ENCODE measurements at regions not wholly inside any gene's neighbourhood (a gene's known extent, or its start where the extent isn't known, plus 50 kb on each side); places are given as distances from the start of the nearest gene placed in this dataset.

GRCh38 chr20:57794600-57795341 is 85.0 kb upstream of the PMEPA1 start:
- DNase-seq = no peak

- DNase-seq = no peak
Measured at GRCh38 chr20:57794036-57794435, 84.2 kb upstream of the PMEPA1 start.

DNA sequence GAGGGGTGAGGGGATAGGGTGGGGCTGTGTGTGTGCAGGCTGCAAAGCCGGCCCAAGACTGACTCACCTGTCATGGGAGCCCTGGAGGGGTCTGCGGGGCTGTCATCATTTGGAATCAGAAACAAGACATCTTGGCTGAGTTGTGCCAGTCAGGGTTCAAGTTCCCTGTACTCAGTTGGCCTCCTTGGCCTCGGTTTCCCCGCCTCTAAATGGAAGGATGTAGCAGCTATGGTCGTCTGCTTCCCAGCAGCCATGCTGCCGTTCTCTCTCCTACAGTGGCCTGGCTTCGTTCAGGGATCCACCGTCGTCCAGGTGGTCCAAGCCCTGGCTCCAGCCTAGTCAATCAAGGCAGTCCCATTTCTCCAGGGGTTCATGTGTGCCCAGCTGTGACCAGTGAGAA is 83.6 kb upstream of the PMEPA1 start:
- no peak for DNase-seq

DNA sequence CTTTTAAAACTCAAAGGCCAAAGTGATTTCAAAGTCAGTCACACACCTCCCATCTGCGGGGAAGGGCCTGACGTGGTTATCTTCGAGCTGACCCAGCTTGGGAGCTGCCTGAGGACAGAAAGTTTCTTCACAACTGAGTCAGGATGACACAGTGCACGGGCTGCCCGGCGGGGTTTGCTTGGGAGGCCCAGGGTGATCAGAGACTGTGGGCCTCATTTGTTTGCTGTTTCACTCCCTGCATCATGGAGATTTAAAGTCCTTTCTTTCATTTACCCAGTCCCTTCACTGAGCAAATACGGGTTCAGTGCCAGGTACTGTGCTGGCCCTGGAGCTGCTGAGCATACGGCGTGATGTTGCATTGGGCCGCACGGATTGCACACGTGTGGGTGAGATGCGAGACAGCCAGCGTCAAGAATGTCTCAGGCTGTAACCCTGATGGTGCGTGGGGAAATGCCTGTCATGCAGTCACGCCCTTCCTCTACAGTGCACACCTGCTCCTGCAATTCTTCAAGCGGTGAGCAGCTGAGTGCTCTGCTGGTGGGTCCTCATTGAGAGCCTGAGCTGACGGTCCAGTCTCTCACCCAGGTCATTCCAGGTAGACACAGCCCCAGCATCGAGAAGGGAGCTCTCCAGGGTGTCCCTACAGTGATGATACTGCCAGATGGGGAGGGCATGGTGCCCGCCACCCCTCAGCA is 82.7 kb upstream of the PMEPA1 start:
- no peak for DNase-seq

GRCh38 chr20:57791966-57792365 is 82.2 kb upstream of the PMEPA1 start:
- DNase-seq = no peak

DNA sequence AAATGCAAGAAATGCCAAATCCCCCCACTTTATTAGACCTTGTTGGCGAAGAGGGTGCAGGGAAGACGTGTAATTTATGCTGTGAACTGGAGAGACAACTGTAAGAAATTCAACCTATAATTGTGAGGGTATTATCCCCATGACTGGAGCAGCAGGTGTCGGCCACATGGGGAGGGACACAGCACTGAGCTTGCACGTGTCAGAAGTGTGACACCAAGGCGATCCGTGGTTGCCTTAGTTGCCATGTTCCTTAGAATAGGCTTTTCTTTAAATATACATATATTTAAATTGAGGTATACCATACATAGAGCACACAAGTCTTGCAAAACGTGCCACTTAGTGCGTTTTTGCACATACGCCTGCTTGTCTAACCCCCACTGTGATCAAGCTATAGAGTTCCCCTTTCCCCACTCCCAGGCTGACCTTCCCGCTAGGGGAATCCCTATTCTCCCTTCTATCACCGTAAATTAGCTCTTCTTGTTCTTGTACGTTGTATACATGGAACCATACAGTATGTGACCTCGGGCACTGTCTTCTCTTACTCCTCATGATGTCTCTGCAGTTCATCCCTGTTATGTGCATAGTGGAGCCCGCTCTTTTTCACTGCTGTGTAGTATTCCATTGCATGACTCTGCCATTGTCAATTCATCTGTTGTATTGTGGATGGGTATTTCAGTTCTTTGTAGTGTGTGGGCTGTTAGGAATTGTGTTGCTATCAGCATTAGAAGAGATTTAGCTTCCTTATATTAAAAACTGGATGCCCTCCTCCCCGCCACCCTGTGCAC is 81.6 kb upstream of the PMEPA1 start:
- no peak for DNase-seq

DNA sequence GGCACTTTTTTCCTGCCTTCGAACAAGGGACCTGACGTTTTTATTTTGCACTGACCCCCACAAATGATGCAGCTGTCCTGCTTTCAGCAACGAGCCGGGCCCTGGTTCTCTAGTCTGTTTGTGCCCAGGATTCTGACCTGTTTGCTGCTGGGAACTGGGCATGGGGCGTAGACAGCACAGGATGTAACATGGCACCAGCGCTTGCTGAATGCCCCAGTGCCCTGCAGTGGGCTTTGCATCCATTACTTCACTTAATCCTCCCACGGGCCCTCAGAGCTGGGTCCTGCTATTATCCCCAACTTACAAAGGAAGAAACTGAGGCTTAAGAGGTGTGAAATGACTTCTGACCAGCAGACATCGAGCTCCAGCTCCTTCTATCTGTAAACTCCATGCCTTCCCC is 80.4 kb upstream of the PMEPA1 start:
- DNase-seq = no peak

DNA sequence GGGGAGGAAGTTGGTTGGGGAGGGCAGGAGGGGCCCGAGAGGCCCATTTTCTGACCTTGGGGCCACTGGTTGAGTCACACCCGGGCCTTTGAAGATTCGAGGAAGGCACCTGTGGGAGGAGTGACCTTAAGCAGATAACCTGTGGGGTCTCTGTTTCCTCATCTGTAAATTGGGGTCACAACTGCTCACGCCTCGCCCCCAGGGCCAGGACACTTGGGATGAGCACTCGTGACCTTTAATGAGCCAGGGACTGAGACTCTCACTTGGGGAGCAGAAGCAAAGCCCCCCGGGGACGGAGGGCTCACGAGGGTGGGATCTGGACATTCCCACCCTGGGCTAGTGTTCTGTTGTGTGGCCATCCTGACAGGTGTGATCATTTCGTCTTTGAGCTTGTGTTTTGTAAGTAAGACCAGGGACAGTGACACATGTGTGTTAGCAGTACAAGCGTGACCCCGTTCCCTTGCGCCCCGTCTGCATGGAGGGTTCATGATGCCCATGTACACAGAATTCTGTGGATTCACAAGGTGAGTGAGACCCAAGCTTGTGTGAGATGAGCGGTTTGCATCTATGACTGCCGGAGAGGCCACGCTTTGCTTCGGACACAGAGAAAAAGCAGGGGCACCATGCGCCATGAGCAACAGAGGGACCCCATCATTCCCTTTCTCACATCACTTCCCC is 79.3 kb upstream of the PMEPA1 start:
- DNase-seq = no peak

- DNase-seq = no peak
Measured at GRCh38 chr20:57787990-57788781, 78.4 kb upstream of the PMEPA1 start.

GRCh38 chr20:57787151-57787989 is 77.6 kb upstream of the PMEPA1 start:
- DNase-seq = no peak

- no peak for DNase-seq
Measured at GRCh38 chr20:57786304-57786932, 76.6 kb upstream of the PMEPA1 start.

DNA sequence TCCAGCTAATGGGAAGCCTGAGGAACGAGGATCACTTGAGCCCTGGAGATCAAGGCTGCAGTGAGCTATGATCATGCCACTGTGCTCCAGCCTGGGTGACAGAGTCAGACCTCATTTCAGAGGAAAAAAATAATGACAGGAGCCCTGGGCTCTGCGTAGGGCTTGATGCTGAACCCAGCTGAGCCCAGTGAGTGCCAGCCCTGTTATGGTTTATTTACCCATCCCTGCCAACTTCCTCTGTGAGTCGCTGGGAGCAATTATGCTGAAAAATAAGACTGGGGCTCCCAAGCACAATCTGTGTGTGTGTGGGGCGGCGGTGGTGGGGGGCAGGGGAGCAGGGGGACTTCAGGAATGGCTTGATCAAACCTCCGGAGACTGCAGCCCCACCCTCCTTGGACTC is 75.9 kb upstream of the PMEPA1 start:
- DNase-seq = no peak

- DNase-seq = no peak
Measured at GRCh38 chr20:57785061-57785460, 75.2 kb upstream of the PMEPA1 start.

DNA sequence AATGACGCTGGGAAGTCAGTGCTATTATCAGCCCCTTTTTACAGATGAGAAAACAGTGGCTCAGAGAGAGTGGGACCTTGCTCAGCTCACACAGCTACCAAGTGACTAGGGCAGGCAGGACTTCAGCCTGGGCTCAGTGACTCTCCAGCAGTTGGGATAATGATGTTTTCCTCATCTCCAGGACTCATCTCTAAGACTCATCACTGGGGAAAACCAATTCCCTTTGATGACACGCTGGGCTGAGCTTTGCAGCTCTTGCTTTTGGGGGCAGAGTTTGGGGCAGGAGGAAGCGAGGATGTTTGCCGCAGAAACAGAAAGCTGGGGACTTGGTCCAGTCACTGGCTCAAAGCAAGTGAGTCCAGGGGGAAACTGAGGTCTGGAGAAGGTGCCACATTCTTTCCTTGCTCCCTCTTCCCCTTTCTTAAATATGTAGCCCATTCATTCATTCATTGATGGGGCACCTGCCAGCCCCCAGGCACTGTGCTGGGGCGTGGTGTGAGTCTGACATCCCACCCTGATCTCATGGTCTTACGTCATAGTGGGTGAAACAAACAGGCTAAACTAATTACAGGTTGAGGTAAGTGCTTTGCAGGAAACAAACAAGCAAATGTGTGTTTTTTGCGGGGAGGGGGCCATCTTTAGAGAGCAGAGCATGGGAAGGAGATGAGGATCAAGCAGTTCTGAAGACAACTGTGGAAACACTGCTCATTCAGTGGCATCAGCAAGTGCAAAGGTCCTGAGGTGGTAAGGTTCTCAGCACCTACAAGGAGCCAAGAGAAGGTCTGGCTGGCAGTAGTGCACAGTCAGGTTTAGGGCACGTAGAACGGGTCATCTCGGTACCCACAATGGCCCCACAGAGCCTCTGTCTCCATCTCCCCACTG is 74.4 kb upstream of the PMEPA1 start:
- DNase-seq = no peak

DNA sequence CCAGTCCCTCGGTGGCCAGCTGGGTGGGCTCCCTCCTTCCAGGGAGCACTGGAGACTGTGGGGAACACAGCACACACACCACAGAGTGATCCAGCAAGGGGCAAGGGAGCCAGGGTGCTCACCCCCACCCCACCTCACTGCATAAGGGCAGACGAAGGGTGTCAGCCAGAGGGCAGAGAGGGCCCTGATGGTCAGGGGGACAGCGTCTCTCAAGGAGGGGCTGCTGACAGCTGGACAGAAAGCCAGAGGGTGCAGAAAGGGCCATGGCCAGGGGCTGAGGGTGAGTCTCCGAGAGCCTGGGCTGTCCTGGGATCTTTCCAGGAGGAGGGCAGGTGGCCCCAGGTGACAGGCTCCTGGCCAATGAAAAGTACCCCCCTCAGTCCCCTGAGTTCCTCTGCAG is 73.4 kb upstream of the PMEPA1 start:
- DNase-seq = no peak

DNA sequence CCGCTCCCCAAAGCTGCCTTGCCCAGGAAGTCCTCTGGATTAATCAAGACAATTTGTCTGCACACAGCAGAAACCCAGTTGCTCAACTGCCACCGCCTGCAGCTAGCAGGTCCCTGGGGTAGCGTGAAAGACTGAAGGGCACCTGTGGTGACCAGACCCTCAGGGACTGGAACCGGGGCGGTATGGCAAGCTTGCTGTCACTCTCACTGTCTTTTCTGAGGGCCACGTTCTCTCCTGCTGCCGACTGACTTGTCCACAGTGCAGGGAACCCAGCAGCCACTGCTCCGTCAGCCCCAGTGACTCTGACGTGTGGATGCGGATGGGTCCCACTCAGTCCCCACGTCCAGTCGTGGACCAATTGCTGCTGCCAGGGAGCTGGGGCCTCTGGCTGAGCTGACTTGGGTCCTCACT is 72.8 kb upstream of the PMEPA1 start:
- DNase-seq = no peak

DNA sequence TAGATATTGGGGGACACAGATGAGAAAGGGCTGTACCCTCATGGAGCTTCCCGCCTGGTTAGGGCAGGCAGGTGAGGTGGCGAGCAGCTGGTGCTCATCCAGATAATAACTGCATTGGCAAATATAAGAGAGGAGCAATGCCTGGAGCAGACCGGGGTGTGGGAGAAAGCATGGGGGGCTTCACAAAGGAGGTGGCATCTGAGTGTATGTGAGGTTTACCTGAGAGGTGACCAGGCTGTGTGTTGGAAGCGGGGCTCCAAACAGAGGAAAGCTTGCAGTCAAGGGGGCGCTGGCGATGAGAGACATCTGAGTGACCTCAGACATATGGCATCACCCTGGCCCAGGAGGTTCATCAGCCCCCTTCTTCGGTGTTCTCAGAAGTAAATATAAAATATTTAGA is 72.1 kb upstream of the PMEPA1 start:
- no peak for DNase-seq

- DNase-seq = no peak
Measured at GRCh38 chr20:57780906-57781305, 71.1 kb upstream of the PMEPA1 start.

- no peak for DNase-seq
Measured at GRCh38 chr20:57780398-57780797, 70.6 kb upstream of the PMEPA1 start.

- DNase-seq = no peak
Measured at GRCh38 chr20:57779401-57780003, 69.7 kb upstream of the PMEPA1 start.
